ENCODE measurements at regions not wholly inside any gene's neighbourhood (a gene's known extent, or its start where the extent isn't known, plus 50 kb on each side); places are given as distances from the start of the nearest gene placed in this dataset.

GRCh38 chr18:1891641-1892040 is 679.7 kb downstream of the METTL4 start:
- no peak for DNase-seq

DNA sequence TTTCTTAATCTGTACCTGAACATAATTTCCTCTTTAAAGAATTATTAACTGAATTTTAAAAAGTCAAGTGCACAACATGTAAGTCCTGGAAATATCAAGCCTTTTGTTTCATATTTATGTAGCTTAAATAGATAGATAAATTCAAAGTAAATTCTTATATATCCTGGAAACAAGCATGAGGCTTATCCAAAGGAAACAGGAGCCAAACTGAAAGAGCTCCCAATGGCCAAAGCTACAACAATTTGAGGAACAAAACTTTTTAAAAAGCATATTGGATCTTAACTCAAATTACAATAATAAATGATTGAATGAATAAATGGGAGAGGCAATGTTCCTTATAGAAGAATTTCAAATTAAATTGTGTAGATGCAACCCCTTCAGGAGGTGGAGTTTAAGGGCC is 679.1 kb downstream of the METTL4 start:
- DNase-seq, result no peak

DNA sequence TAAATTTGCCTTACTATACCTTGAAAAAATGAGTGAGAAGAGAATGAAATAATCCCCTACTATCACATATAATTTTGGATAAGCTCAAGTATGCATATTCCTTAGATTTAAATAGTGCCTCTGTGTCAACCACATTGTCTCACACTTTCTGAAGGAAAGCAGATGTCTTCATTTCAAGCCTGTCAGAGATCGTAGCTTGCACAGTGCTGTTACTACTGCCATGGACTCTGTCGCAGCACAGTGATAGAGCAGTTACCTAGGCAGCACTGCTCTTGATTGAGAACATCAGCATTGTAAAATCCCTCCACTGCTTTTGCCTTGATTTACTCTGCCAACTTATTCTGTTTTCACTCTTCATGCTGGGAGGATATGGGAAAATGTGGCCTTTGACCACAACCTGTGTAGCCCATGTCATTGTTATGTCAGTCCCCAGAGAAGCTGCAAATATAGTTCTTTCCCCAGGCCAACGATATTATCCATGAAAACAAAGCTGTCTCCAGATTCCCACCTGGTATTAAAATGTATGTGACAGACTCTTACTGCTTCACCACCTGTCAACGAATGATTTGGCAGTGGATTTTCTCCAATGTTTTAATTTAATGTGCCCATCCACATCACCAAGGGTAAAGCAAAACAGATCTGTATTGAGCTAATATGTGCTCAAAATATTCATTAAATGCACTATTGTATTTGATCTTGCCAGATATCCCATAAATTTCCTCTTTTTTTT is 675.7 kb downstream of the METTL4 start:
- DNase-seq, result no peak

DNA sequence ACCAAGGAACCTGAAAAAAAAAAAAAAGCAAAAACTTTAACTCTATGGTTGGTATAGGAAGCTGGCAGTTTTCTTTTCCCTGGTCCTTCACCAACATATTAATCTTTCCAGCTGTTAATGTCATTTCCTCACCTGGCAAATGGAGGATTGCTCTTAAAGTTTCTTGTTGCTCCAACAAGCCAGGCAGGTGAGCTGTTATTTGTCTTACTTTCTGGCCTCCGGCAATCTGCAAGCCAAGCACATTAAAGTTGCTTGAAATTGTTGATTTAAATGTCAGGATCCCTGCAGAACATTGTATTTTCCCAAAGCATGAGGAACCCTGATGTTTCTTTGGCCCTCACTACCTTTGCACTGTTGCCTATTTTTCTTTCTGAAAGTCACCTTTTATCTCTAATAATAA is 664.9 kb downstream of the METTL4 start:
- no peak for DNase-seq

- DNase-seq, result no peak
Measured at GRCh38 chr18:1907470-1908206, 663.7 kb downstream of the METTL4 start.

DNA sequence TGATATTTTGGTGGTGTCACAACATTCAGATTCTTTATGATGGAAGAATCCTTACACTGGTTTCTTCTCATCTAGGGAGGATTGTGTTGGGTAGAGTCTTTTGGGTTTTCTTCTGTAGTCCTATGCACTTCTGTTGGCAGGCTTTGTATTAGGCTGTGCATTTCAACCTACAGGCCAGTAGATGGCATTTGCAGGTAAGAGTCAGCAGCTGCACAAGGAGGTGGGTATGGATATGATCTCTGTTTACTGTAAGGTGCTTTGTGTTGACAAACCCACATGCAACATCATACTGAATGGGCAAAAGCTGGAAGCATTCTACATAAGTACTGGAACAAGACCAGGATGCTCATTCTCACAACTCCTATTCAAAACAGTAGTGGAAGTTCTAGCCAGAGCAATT is 656.8 kb downstream of the METTL4 start:
- DNase-seq, result no peak

DNA sequence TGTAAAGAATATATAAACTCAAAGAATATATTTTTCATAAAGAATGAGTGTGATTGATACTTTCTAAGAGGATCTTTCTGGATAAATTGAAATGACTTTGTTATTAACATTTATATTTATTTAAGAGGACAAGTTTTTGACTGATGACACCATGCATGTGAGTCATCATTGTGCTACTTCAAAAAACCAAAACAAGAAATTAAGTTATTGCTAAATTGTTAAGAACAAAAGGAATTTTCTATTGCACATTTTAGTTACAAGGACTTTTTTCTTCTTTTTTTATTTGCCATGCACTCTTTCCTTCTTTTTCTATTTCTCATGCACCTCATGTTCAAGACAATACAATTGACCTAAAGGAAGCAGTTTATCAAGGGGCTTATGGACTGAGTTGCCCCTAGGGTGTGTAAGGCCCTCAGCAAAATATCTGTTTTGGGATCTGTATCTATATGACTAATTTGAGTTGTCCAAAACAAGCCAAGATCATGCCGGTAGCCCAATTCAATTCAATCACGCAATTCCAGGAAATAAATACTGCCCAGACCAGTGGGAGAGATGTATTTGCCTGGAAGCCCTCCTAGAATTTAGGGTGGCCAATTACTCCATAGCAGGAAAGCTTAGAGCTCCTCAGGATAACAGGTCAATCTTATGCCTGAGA is 654.3 kb downstream of the METTL4 start:
- DNase-seq, result no peak

DNA sequence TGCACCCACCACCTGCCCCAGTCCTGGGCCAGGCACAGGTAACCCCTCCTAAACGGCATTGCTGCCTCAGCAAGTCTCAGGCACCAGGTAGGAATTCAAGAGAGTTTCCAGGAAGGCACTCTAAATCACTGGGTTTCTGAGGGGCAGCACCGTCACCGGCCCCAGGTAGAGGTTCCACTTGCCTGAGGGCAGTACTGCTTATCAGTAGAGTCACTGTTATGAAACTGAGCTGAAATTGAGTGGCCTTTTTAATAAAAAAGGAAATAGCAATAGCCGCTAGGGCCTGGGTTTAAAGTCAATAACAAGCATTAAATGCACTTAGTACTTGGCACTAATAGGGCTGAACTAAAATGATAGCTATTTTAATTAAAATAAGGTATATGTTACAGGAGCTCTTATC is 653.7 kb downstream of the METTL4 start:
- DNase-seq, result no peak

DNA sequence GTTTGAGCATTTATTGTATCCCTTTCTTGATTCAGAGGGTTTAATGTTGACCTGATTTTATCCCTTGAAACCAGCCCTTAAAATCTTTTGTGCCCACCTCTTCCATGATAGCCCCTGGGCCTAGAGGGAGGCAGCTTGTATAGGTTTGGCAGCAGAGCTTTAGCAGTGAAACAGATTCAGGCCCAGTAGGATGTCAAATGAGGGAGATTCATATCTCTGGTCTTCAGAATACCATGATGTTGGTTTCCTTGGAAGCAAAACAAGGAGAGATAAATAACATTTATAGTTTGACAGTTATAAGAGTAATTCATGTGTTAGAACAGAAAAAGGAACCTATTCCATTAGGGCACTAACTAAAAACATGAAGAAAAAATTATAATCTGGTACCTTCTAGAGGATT is 649.2 kb downstream of the METTL4 start:
- DNase-seq, result no peak

GRCh38 chr18:1928711-1929110 is 642.6 kb downstream of the METTL4 start:
- DNase-seq, result no peak

DNA sequence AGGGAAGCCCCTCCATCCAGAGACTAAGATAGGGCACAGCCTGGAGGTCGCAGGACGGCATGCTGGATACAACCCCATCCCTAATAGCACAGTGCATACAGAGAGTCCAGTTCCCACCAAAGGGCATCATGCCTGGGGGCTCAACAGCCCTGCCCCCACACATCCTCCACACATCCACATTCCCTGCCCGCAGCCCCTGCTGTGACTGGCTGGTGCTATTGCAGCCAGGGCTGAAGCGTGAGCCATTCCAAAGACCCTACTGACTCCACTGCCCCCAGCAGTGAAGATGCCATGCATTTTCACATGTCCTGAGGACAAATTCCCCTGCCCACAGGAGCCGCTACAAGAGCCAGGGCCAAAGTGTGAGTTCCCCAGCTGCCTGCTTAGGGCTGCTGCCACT is 641.6 kb downstream of the METTL4 start:
- no peak for DNase-seq

DNA sequence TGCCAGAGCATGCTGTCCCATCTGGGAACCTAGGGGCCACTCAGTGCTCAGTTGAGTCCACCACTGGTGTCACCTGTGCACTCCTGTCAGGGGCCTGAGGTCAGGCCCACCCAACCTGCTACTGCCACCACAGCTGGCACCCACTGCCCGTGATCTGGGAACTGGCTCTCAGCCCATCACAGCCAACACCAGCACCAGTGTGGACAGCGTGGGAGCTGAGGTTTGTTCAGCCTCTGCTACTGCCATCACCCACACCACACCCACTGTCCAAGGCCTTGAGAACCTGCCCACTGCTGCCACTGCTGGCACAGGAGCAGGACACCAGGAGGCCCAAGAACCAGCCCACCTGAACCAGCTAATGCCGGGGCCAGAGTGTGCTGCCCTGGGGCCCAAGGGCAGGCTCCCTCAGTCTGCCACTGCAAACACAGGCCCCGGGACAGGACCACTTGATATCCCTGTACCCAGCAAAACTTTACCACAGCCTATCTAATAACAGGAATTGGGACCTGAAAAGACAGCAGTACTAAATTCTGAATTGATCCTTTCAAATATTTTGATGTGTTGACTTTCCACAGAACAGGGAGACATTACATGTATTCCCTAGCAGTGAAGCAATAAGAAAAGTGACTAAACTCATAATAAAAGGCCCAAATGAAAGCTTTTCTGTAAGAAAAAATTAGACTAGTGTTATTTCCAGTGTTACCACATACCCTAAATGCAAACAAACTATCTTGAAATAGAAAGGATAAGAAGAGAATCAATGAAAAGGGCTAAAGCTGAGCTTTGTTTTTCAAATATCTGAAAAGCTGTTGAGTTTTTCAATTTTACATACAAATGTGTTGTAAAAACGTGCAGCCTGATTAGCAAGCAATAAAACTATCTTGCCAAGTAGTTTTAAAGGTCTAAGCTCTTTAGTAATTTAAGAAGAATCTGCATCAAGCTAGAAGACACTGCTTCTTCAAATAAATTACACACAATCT is 640.7 kb downstream of the METTL4 start:
- no peak for DNase-seq

DNA sequence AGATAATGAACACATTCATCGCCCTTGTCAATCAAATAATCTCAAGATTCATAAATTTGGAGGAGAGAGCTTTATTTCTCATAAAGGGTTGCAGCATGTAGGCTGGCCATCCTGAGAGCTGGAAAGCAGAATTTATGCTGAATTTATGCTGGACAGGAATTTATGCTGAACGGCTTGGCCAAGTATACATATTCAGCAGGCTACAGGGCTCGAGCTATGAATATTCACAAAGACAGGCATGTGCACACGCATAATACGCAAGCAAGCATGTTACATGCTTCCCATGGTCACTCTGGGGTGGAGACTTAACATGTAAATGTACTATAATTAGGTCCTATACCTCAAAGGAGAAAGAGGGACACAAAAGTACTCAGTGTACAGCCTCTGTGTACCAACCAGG is 618.8 kb downstream of the METTL4 start:
- no peak for DNase-seq

- no peak for DNase-seq
Measured at GRCh38 chr18:1954583-1955312, 616.6 kb downstream of the METTL4 start.

GRCh38 chr18:1958798-1959197 is 612.5 kb downstream of the METTL4 start:
- DNase-seq, result no peak

- DNase-seq, result no peak
Measured at GRCh38 chr18:1965016-1965415, 606.3 kb downstream of the METTL4 start.

- DNase-seq, result no peak
Measured at GRCh38 chr18:1965541-1965940, 605.8 kb downstream of the METTL4 start.

DNA sequence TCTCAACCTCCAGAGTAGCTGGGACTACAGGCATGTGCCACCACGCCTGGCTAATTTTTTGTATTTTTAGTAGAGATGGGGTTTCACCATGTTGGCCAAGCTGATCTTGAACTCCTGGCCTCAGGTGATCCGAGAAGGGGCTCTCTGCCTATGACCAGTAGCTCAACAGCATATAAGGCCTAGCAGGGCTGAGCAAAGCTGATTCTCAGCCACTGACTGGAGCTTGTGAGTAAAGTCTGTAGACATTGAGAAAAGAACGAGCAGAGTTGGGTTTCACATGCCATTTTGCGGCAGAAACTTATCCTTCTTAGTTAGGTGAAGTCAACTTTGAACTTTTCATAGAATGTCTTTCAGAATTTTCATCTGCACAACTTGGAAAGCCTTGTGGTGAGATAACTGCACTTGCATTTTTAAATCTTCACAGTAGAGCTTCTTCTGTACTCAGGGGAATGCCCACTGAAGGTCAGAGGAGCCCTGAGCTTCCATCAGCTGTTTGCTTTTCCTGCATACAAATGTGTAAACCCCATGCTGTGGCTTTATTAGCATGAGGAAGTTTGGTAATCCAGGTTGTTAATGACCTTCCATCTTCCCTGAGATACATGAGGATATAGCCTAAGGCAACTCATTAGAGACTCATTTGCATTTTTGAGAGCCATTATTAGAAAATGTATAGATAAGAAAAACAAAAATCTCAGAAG is 602.4 kb downstream of the METTL4 start:
- DNase-seq, result no peak

DNA sequence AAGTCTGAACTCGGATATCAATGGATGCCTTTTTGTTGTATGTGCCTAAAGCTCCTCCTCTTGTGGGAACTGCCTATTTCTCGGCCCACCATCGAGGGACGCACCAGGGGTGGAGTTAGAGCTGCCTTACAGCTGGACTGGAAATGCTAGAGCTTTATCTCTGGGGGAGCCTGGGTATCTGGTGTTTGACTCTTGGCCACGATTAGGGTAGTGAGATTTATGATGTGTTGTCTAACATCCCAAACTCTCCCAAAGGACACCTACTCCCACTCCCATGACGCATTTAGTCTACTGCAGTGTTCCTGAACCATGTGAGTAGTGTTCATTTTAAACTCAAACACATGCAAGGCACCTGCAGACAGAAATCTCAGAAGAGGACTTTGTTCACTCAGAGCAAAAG is 594.8 kb downstream of the METTL4 start:
- DNase-seq, result no peak

DNA sequence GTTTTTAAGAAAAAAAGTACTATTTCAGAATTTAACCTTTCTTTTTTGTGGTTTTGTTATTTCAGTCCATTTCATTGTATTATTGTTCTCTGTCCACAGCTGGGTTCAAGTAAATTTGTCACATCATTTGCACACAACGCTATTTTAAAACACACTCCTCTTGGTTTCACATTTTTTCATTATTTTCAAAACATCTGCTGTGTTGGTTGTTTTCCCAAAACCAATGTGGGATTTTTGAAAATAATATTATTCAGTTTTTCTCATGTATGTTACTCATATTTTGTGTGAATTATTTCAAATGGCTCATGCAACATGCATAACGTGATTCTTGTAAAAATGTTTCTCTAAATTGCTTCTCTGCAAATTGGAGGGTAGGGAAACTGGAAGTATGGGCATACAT is 589.2 kb downstream of the METTL4 start:
- no peak for DNase-seq

- DNase-seq, result no peak
Measured at GRCh38 chr18:1983746-1984515, 587.4 kb downstream of the METTL4 start.
